KG1 (cell line): ENCODE measurements at regions not wholly inside any gene's neighbourhood (a gene's known extent, or its start where the extent isn't known, plus 50 kb on each side); places are given as distances from the start of the nearest gene placed in this dataset.
"Not testable (repeated sequence)": the region's sequence is repeated elsewhere in the genome, so short reads cannot be mapped to it uniquely, and the experiment has no call there.

Source experiments
- DNase-seq: peaks from one replicate; lab custom pipeline; 2025; lab: John Stamatoyannopoulos, UW

DNA sequence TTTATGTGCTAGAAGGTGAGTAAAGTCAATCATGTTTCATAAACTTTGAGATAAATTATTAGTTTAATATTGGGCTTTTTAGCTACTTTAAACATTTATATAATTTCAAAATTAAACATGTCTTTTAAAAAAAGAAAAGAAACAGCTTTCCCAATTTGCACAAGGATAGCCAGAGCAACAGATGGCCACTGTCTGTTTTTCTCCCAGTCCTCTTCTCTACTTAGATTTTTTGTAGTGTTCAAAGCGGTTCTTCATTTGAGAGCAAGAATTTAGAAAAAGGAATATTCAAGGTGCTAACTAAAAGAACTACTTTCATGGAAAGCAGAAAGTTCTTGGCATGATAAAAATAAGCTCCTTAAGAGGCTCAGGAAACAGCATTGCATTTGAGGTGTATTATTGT lies 128.3 kb upstream of the MIR17HG start:
- DNase-seq, result no peak

DNA sequence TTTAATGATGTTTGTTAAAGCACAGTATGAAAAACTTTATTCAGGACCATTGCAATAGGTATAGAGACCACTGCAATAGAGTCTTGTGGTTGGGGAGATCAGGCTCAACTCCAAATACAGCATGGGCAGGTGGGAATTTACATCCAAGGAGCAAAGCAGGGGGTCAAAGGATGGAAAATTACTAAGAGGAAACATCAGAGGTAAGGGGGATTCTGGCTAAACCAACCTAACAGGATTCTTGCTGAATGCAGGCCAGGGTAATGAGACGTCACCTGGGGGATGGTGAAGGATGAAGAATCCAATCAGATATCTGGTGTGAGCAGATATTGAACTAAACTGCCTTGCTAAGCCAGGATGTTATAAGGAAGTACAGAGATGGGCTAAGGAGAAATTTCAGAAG lies 126.6 kb upstream of the MIR17HG start:
- DNase-seq, result no peak

- no peak for DNase-seq
Observed at GRCh38 chr13:91228108-91228507, 119.4 kb upstream of the MIR17HG start.

- DNase-seq, result no peak
Observed at GRCh38 chr13:91228940-91229339, 118.5 kb upstream of the MIR17HG start.

DNA sequence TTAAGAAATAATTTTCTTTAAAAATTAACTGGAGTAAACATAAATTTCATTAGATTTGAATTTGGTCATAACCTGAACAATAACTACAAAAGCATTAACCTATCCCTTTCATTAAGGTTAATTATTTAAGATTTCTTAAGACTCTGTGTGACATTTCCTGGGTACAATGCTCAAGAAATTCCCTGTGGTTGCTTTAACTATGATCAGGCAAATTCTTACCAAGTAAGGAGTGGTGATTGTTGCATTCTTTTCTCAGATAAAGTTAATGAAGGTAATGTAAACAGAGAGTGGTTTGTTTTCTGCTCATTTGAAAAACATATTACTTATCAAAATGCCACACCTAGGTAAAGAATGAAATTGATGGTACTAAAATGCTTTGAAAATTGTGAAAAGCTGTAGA lies 114.8 kb upstream of the MIR17HG start:
- no peak for DNase-seq

DNA sequence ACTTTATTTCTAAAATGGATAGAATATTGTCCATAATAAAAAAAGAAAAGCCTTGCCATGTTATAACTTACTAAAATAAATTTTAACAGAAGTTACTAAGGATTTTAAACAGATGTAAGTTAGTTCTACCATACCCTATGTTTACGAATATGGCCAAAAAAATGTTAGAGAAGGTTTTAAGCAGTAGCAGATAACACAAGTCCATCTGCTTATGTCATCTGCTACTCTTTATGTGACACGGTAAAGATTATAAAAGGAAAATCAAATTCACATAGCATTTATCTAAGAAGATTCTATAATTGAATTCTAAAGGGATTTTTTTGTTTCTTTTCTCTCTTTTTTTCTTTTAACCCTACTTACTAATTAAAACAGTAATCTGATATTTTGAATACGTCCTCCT lies 114.2 kb upstream of the MIR17HG start:
- no peak for DNase-seq

DNA sequence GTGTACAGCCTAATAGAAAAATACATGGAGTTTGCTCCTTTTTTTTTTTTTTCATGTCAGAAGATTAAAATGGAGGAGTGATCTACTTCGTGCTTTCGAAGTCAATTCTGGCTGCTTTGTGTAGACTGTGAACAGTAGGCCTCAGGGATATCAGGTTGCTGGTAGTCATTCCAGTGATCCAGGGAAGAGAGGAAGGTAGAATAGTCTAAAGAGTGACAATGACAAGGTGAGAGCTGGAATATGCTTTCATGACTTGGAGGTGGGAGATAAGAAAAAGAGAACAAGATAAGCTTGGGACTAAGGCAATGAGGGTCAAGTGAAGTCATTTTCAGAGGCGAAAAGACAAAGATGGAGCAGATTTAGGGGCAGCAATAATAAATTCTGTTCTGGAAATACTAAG lies 111.3 kb upstream of the MIR17HG start:
- no peak for DNase-seq

DNA sequence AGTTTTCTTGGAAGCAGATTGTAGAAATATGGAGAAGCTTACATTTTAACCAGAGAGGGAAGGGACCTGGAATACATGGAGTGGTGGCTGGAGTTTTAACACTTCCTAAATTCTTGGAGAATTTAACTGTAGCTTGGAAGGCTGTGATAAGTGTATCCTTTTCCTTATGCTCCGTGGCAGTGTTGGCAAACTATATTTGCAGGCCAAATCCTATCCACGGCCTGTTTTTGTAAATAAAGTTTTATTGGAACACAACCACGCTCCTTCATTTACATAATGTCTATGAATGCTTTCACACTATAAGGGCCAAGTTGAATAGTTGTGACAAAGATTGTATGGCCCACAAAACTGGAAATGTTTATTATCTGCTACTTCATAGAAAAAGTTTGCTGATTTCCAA lies 110.6 kb upstream of the MIR17HG start:
- no peak for DNase-seq

DNA sequence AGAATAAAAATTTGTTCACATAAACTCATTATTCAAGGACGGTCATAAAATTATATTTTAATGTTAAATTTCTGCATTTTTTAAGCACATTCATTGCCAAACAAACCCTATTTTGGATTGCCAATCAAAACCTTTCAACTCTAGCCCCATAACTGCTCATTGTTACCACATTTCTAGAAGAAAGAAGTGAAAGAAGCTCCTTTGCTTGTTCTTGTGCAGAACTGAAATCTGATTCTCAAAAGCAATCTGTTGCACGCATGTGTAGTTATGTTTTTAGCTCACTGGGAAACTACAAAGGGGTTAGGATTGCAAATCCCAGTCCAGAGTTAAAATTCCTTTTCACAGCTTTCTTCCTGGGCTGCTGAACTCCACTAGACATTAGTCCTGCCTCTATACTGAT lies 109.5 kb upstream of the MIR17HG start:
- no peak for DNase-seq

- DNase-seq, result no peak
Observed at GRCh38 chr13:91240341-91240740, 107.1 kb upstream of the MIR17HG start.

DNA sequence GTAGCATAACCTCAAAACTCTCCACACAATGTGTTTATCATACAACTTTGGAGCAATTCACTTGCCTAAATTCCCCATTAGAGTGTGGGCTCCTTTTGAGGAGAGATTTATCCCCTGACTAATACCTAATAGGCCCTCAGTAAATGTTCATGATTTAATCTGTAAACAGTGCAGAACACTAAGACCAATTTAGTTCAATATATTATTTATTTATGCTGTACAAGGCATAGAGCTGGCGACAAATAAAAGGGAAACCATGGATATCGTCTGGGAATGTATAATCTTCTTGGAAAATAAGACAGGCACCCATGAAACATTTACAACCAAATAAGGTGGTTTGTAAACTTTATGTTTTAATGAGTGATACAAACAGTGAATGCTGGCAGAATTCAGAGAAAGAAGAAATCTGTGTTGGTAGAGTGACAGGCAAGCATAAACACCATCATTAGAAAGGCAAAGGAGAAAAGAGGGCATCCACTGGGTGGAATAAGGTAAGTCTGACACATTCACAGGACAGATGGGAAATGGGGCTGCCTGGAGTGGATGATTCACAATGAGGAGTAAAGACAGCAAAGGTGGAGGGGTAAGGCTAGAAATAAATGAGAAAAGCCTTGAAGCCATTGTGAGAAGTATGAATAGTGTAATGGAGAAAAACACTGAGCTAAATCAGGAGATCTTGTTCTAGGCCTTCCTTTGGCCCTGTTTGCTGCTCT lies 106.1 kb upstream of the MIR17HG start:
- no peak for DNase-seq

GRCh38 chr13:91242652-91243051 lies 104.8 kb upstream of the MIR17HG start:
- no peak for DNase-seq

DNA sequence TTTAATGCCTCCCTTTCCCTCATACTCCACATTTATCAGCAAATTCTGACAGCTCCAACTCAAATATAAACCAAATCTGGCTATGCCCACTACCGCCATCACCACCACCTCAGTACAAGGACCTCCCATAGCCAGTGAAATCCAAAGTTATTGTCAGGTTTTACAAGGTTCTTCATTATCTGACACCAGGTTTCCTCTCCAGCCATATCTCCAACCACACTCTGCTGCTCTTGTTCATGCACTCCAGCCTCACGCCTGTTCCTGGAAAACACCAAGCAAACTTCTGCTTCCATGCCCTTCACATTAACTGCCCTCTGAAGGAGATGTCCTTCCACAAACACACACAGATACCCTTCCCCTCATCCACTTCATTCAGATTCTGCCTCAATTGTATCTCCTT lies 102.2 kb upstream of the MIR17HG start:
- DNase-seq, result peak; percentile 17

GRCh38 chr13:91247768-91248167 lies 99.7 kb upstream of the MIR17HG start:
- no peak for DNase-seq

DNA sequence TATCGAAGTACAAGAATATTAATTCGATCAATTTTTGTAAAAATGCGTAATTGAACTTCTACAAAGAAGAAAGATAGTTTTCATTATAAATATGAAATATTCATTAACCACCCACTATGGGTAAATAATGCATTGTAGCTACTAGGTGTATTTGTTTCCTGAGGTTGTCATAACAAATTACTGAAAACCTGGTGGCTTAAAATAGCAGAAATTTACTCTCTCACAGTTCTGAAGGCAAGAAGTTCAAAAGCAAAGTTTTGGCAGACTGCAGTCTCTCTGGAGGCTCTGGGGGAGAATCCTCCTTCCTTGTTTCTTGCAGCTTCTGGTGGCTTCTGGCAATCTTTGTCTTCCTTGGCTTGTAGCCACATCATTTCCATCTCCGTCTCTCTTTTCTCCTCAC lies 99.2 kb upstream of the MIR17HG start:
- DNase-seq, result no peak

GRCh38 chr13:91249370-91249769 lies 98.1 kb upstream of the MIR17HG start:
- DNase-seq, result no peak

GRCh38 chr13:91249861-91250260 lies 97.6 kb upstream of the MIR17HG start:
- no peak for DNase-seq

GRCh38 chr13:91251573-91251972 lies 95.9 kb upstream of the MIR17HG start:
- DNase-seq, result not testable (repeated sequence)

DNA sequence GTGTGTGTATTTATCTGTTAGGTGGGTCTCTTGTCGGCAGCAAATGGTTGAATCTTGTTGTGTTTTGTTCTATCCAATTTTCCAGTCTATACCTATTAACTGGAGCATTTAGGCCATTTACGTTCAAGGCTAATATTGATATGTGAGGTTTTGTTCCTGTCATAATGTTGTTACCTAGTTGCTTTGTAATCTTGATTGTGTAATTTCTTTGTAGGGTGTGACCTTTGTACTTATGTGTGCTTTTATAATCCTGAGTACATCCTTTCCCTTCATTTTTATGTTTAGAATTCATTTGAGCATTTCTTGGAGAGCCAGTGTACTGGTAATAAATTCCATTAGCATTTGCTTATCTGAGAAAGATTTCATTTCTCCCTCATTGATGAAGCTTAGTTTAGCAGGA lies 83.0 kb upstream of the MIR17HG start:
- no peak for DNase-seq

GRCh38 chr13:91269237-91269636 lies 78.2 kb upstream of the MIR17HG start:
- no peak for DNase-seq

DNA sequence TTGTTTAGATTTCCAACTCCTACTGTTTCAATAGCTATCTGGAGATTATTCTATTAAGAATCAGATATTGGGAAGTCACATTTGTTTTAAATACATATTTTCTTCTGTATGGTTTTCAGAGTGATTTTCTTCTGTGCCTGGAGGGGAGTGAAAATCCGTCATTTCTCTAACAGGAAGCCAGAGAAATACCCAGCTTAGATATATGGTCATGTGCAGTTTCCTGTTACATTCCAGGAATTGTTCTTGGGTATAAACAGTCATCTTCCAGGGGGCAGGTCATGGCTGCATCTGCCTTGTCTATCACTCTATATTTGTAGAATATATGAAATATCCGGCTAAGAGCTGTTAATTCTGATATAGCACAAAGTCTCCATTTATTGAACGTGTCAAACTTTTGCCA lies 77.5 kb upstream of the MIR17HG start:
- no peak for DNase-seq

DNA sequence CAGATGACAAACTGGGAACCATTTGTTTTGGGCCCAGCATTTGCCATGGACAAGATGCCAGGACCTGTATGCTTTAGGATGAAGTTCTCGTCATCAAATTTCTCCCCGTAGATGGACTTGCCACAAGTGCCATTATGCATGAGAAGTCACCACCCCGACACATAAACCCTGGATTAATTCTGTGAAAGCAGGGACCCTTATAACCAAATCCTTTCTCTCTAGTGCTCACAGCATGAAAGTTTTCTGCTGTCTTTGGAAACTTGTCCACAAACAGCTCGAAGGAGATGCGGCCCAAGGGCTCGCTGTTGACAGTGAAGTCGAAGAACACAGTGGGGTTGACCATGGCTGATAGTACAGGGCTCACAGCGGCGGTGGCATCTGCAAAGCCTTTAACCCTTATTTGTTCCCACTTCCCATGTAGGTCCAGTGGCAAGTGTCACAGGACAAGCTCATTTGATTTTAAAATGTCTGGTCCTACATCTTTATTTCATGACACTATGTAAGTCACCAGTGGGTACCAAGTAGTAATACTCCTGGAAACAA lies 75.2 kb upstream of the MIR17HG start:
- DNase-seq, result no peak

DNA sequence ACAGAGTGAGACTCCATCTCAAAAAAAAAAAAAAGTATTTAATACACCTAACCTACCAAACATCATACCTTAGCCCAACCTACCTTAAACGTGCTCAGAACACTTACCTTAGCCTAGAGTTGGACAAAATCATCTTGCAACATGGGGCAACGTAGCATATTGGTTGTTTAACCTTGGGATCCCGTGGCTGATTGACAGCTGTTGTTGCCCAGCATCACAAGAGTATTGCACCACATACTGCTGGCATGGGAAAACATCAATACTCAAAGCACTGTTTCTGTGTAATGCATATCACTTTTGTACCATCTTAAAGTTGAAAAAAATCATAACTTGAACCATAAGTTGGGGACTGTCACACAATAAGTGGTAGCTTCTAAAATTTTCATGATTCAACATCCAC lies 73.8 kb upstream of the MIR17HG start:
- no peak for DNase-seq

GRCh38 chr13:91277013-91277676 lies 70.3 kb upstream of the MIR17HG start:
- DNase-seq, result no peak
